Neural progenitor cell (in vitro differentiated cells): ENCODE measurements at regions not wholly inside any gene's neighbourhood (a gene's known extent, or its start where the extent isn't known, plus 50 kb on each side); places are given as distances from the start of the nearest gene placed in this dataset.

Experiments used
- DNase-seq: peaks from one replicate; pipeline ENCODE4 v3.0.0-alpha.2; 2016; ENCODE audit warnings: low spot score
- H2AFZ ChIP-seq: fragments of 200-600 bp; sonication (generic); replicated peaks from 2 replicates; pipeline ENCODE4 v1.6.1; 2016; ENCODE audit warnings: antibody characterized with exemption
- H3F3A ChIP-seq: fragments of 200-600 bp; sonication (generic); 2 replicates; pipeline ENCODE4 v1.6.1; 2016; ENCODE audit warnings: antibody characterized with exemption, low read depth
- H3K27ac ChIP-seq: fragments of 200-600 bp; sonication (generic); 2 replicates; pipeline ENCODE4 v1.5.1; 2016; ENCODE audit warnings: mild to moderate bottlenecking
- H3K27me3 ChIP-seq: fragments of 200-600 bp; sonication (generic); 2 replicates; pipeline ENCODE4 v1.6.1; 2016; ENCODE audit warnings: mild to moderate bottlenecking, moderate library complexity
- H3K36me3 ChIP-seq: fragments of 200-600 bp; sonication (generic); 2 replicates; pipeline ENCODE4 v1.5.1; 2016
- H3K4me1 ChIP-seq: fragments of 200-600 bp; sonication (generic); 2 replicates; pipeline ENCODE4 v1.6.1; 2016; ENCODE audit warnings: mixed run types
- H3K4me2 ChIP-seq: fragments of 200-600 bp; sonication (generic); 2 replicates; pipeline ENCODE4 v1.6.1; 2016
- H3K4me3 ChIP-seq: fragments of 200-600 bp; sonication (generic); 2 replicates; pipeline ENCODE4 v1.5.1; 2016
- H3K79me2 ChIP-seq: fragments of 200-600 bp; sonication (generic); 2 replicates; pipeline ENCODE4 v1.6.1; 2016; ENCODE audit warnings: low read depth
- H3K9ac ChIP-seq: fragments of 200-600 bp; sonication (generic); 2 replicates; pipeline ENCODE4 v1.6.1; 2016
- H3K9me3 ChIP-seq: fragments of 200-600 bp; sonication (generic); 2 replicates; pipeline ENCODE4 v1.5.1; 2016; ENCODE audit warnings: low read depth
- H4K20me1 ChIP-seq: fragments of 200-600 bp; sonication (generic); 2 replicates; pipeline ENCODE4 v1.6.1; 2016; ENCODE audit warnings: low read depth
- H3K27ac Mint-ChIP-seq: 3 replicates; pipeline ENCODE4 v1.8.0; 2021; ENCODE audit warnings: mixed read lengths
- H3K27me3 Mint-ChIP-seq: 2 replicates; pipeline ENCODE4 v1.8.0; 2022; ENCODE audit warnings: low read depth, mild to moderate bottlenecking, inconsistent platforms, moderate library complexity, mixed read lengths; ENCODE audit not compliant: insufficient read depth
- H3K36me3 Mint-ChIP-seq: 3 replicates; pipeline ENCODE4 v1.8.0; 2021; ENCODE audit warnings: mixed read lengths
- H3K4me1 Mint-ChIP-seq: 3 replicates; pipeline ENCODE4 v1.8.0; 2021; ENCODE audit warnings: mixed read lengths
- H3K4me3 Mint-ChIP-seq: 3 replicates; pipeline ENCODE4 v1.8.0; 2021; ENCODE audit warnings: mild to moderate bottlenecking, moderate library complexity, mixed read lengths
- H3K9me3 Mint-ChIP-seq: 3 replicates; pipeline ENCODE4 v1.8.0; 2020; ENCODE audit warnings: mixed read lengths
- EZH2 ChIP-seq: fragments of 200-600 bp; sonication (generic); IDR thresholded peaks from 2 replicates; pipeline ENCODE4 v1.6.1; 2017; ENCODE audit warnings: antibody characterized with exemption, mild to moderate bottlenecking, moderate library complexity
- EZH2phosphoT487 ChIP-seq: fragments of 200-600 bp; sonication (generic); IDR thresholded peaks from 2 replicates; pipeline ENCODE4 v1.6.1; 2017; ENCODE audit warnings: antibody characterized with exemption
- TF ChIP-seq, protein P1 (sequence below): fragments of 200-600 bp; sonication (generic); IDR thresholded peaks from 2 replicates; pipeline ENCODE4 v1.5.1; 2017; ENCODE audit warnings: antibody characterized with exemption, mild to moderate bottlenecking

DNA sequence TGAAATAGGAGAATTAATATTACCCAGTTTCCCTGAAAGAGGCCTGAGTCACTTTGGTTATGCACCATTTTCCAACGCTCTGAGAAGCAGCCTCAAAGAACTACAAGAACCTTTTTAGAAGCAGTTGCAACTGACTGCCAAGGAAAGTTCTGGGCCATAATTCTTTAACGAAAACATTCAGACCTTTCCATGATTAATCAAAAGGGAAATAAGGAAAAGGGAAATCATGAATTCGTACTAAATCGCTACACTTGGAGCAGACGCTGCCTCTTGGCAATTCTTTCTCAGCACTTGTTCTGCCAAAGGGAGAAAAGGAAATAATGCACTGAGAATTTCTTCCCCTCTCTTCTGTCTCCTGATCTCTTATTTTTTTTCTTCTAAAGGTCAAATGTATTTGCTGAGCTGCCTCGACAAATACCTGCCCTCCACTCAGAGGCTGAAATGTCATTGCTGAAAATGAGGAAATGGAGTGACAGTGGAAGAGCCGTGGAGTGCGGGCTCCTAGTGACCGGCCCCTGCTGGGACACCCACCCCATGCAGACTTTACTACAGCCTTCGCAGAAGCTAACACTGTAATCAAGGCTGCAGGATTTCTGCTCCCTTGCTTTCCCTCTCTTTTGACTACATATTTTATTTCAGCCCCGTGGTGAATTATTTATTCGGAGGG is 67.9 kb upstream of the GALNT2 start:
- Histone ChIP-seq H3K4me1 (peaks cover 17% of the 10 kb centered on the region), H3K4me3 (no peak overlapping the region), H3K79me2 (no peaks in the 10 kb centered on the region), H2AFZ (no peak overlapping the region), H3K9me3 (no peaks in the 10 kb centered on the region), H3K36me3 (no peaks in the 10 kb centered on the region), H4K20me1 (no peaks in the 10 kb centered on the region), H3F3A (peaks cover 12% of the 10 kb centered on the region), H3K4me2 (no peak overlapping the region), H3K27ac (no peak overlapping the region), H3K9ac (no peak overlapping the region), H3K27me3 (no peaks in the 10 kb centered on the region)
- no peak for DNase-seq
- TF ChIP-seq EZH2phosphoT487 (no peak), EZH2 (no peak)
- TF ChIP-seq, protein P1, sequence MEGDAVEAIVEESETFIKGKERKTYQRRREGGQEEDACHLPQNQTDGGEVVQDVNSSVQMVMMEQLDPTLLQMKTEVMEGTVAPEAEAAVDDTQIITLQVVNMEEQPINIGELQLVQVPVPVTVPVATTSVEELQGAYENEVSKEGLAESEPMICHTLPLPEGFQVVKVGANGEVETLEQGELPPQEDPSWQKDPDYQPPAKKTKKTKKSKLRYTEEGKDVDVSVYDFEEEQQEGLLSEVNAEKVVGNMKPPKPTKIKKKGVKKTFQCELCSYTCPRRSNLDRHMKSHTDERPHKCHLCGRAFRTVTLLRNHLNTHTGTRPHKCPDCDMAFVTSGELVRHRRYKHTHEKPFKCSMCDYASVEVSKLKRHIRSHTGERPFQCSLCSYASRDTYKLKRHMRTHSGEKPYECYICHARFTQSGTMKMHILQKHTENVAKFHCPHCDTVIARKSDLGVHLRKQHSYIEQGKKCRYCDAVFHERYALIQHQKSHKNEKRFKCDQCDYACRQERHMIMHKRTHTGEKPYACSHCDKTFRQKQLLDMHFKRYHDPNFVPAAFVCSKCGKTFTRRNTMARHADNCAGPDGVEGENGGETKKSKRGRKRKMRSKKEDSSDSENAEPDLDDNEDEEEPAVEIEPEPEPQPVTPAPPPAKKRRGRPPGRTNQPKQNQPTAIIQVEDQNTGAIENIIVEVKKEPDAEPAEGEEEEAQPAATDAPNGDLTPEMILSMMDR = no peak
- Mint-ChIP-seq H3K4me1 (peaks cover 18% of the 10 kb centered on the region), H3K4me3 (no peak overlapping the region), H3K36me3 (no peaks in the 10 kb centered on the region), H3K9me3 (no peaks in the 10 kb centered on the region), H3K27me3 (peaks cover 11% of the 10 kb centered on the region), H3K27ac (no peak overlapping the region)

DNA sequence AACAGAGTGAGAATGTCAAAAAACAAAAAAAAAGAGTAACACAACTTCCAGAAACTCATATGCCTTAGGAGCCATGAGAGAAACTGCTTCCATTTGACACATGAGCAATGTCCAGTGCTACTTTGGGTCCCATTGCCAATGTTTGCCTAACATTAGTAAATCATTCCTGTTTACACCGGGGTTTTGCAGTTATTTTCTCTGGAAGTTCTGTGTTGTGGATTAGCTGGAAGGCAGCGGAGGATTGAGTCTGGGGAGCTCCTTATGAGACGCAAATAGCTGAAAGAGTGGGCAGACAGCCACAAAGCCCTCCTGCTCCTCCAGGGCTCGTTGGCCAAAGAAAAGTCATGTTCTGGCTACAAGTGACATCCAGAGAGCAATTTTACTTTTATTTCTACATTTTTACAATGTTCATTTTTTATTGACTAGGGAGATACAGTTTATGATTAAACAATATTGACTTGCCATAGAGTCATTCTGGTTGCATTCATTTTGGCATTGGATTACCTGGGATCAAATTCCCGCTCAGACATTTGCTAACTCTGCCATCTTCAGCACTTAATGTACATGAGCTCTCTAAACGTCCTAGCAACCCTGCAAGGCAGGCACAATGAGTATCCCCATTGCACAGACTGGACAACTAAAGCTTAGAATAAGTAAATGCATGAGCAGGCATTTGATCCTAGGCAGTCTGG is 66.4 kb upstream of the GALNT2 start:
- no peak overlapping the region for H3K4me2 ChIP-seq
- no peaks in the 10 kb centered on the region for H3K27me3 ChIP-seq
- no peaks in the 10 kb centered on the region for H3K36me3 ChIP-seq
- H2AFZ ChIP-seq = no peak overlapping the region
- Mint-ChIP-seq H3K27me3 (peaks cover 7% of the 10 kb centered on the region), H3K36me3 (no peaks in the 10 kb centered on the region), H3K4me3 (no peak overlapping the region), H3K9me3 (no peaks in the 10 kb centered on the region), H3K27ac (no peak overlapping the region), H3K4me1 (peaks cover 21% of the 10 kb centered on the region)
- peaks cover 12% of the 10 kb centered on the region for H3F3A ChIP-seq
- no peak for DNase-seq
- H3K79me2 ChIP-seq = no peaks in the 10 kb centered on the region
- no peak overlapping the region for H3K27ac ChIP-seq
- no peak overlapping the region for H3K9ac ChIP-seq
- H4K20me1 ChIP-seq = no peaks in the 10 kb centered on the region
- no peak overlapping the region for H3K4me3 ChIP-seq
- no peaks in the 10 kb centered on the region for H3K9me3 ChIP-seq
- H3K4me1 ChIP-seq = peaks cover 17% of the 10 kb centered on the region
- TF ChIP-seq, protein P1 = no peak
- TF ChIP-seq EZH2 (no peak), EZH2phosphoT487 (no peak)

DNA sequence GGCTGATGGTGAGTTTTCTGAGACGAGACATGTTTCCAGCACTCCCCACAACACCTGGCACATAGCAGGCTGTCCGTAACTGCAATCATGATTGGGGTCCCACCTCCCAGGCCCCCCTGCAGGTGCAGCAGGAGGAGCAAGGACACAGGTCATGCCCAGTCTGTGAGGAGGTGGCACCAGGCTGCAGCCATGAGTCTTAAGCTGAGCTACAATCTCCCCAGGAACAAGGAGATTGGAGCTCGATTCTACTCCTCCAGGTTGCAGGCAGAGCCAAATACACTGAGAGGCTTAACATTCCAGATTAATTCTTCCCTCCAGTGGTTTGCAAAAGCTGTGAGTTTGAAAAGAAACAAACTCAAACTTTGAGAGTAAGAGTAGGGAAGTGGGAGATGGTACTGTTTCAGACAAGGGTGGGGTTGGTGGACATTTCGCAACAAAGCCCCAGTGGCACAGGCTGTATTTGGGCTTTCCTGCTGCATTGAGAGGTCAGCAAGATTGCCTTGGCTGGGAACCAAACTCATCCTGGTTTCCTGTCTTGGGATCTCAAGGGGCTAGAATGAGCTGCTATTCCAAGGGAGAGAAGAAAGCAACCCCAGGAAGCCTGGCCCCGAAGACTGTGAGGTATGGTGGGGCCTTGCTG is 64.8 kb upstream of the GALNT2 start:
- Histone ChIP-seq H3K4me1 (peaks cover 17% of the 10 kb centered on the region), H3F3A (peaks cover 12% of the 10 kb centered on the region), H3K4me2 (peak overlapping the region; percentile 27), H3K9me3 (no peaks in the 10 kb centered on the region), H3K9ac (no peak overlapping the region), H3K27ac (peak overlapping the region; percentile 5), H2AFZ (peak overlapping the region; percentile 19), H3K36me3 (no peaks in the 10 kb centered on the region), H3K27me3 (no peaks in the 10 kb centered on the region), H3K4me3 (no peak overlapping the region), H3K79me2 (no peaks in the 10 kb centered on the region), H4K20me1 (no peaks in the 10 kb centered on the region)
- peak; percentile 59 for DNase-seq
- Mint-ChIP-seq H3K4me3 (no peak overlapping the region), H3K36me3 (no peaks in the 10 kb centered on the region), H3K27me3 (peaks cover 5% of the 10 kb centered on the region), H3K27ac (peak overlapping the region; percentile 54), H3K4me1 (peaks cover 21% of the 10 kb centered on the region), H3K9me3 (no peaks in the 10 kb centered on the region)
- no peak for TF ChIP-seq EZH2
- no peak for TF ChIP-seq EZH2phosphoT487
- TF ChIP-seq, protein P1 = no peak
